ENCODE measurements at regions not wholly inside any gene's neighbourhood (a gene's known extent, or its start where the extent isn't known, plus 50 kb on each side); places are given as distances from the start of the nearest gene placed in this dataset.

DNA sequence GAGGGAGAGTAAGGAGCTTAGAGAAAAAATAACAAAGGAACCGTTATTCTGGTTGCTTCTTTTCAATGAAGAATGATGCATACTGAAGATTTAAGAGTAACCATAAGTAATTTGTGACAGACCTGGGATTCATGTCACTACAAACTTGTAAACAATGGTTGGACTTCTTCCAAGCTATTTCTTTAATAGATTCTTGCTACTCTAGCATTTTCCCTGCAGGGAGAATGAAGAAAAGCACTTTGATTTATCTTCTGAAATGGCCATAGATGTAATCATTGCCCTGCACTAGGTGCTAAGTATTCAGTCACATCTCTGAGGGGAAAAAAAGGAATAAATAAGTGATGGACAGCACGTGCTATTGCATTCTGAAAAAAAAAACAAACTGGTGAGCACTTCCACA, 606.6 kb upstream of the LRRN3 start:
- TF ChIP-seq CTCF (IDR thresholded peaks at IDR 0.05 in 4 of 5, conservative IDR thresholded peaks at IDR 0.05 in 1 of 5) (no peak), POLR2A (IDR thresholded peaks at IDR 0.05) (no peak)
